22Rv1 (cell line): ENCODE measurements at regions not wholly inside any gene's neighbourhood (a gene's known extent, or its start where the extent isn't known, plus 50 kb on each side); places are given as distances from the start of the nearest gene placed in this dataset.

Source experiments
- ZFX ChIP-seq: fragments of 450-650 bp; IDR thresholded peaks from 2 replicates; pipeline ENCODE4 v1.6.1; 2017; ENCODE audit warnings: antibody characterized with exemption, borderline replicate concordance
- TF ChIP-seq, protein P1 (sequence below): fragments of 450-650 bp; IDR thresholded peaks from 2 replicates; pipeline ENCODE4 v1.5.1; 2017; ENCODE audit warnings: mild to moderate bottlenecking

DNA sequence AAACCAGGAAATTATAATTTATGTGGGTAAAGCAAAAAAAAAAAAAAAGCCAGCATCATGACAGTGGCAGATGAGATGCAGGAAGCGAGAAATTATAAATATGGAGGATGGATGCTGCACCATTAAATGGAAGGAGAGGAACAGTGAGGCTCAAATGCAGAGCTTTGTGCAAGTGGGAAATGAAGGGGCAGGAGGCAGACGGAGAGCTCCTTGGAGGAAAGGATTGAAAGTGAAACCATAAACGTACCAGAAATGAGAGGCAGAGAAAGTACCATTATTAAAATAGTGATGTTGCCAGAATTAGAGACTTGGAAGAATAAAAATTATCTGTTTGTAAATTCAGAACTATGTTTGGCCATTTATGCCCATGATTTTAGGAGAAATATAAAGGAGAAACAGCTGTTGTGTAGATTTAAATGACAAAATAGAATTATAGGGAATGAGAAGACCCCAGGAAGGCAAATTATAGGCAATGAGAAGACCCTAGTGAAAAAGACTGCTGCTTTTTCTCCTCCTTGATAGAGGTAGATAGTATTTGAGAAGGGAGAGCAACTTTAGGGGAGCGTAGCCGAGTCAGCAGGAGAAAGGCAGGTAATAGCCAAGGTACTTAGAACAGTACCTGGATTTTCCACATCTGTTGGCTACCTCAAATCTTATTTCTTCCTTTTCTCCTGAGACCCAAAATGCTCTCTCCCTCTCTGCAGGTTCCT, 341.0 kb upstream of the CD180 start:
- TF ChIP-seq, protein P1, sequence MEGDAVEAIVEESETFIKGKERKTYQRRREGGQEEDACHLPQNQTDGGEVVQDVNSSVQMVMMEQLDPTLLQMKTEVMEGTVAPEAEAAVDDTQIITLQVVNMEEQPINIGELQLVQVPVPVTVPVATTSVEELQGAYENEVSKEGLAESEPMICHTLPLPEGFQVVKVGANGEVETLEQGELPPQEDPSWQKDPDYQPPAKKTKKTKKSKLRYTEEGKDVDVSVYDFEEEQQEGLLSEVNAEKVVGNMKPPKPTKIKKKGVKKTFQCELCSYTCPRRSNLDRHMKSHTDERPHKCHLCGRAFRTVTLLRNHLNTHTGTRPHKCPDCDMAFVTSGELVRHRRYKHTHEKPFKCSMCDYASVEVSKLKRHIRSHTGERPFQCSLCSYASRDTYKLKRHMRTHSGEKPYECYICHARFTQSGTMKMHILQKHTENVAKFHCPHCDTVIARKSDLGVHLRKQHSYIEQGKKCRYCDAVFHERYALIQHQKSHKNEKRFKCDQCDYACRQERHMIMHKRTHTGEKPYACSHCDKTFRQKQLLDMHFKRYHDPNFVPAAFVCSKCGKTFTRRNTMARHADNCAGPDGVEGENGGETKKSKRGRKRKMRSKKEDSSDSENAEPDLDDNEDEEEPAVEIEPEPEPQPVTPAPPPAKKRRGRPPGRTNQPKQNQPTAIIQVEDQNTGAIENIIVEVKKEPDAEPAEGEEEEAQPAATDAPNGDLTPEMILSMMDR, result no peak
- no peak for TF ChIP-seq ZFX
